Osteocyte (in vitro differentiated cells): ENCODE measurements at regions not wholly inside any gene's neighbourhood (a gene's known extent, or its start where the extent isn't known, plus 50 kb on each side); places are given as distances from the start of the nearest gene placed in this dataset.
A peak's percentile ranks its signal among the peaks of the same experiment; 100 is the strongest.

Experiments used
- DNase-seq: peaks from one replicate; pipeline ENCODE4 v3.0.0; 2021; ENCODE audit warnings: mixed read lengths; ENCODE audit not compliant: unreplicated experiment; ENCODE audit errors: extremely low spot score
- H3K27ac Mint-ChIP-seq: one replicate; pipeline ENCODE4 v1.8.0; 2021; ENCODE audit warnings: mild to moderate bottlenecking, mixed read lengths; ENCODE audit not compliant: unreplicated experiment
- H3K27me3 Mint-ChIP-seq: one replicate; pipeline ENCODE4 v1.8.0; 2021; ENCODE audit warnings: mixed read lengths; ENCODE audit not compliant: unreplicated experiment
- H3K36me3 Mint-ChIP-seq: one replicate; pipeline ENCODE4 v1.8.0; 2021; ENCODE audit warnings: mixed read lengths; ENCODE audit not compliant: unreplicated experiment
- H3K4me1 Mint-ChIP-seq: one replicate; pipeline ENCODE4 v1.8.0; 2021; ENCODE audit warnings: mixed read lengths; ENCODE audit not compliant: unreplicated experiment
- H3K4me3 Mint-ChIP-seq: one replicate; pipeline ENCODE4 v1.8.0; 2021; ENCODE audit warnings: mild to moderate bottlenecking, moderate library complexity, mixed read lengths; ENCODE audit not compliant: unreplicated experiment
- H3K9me3 Mint-ChIP-seq: one replicate; pipeline ENCODE4 v1.8.0; 2021; ENCODE audit warnings: mixed read lengths; ENCODE audit not compliant: unreplicated experiment
- CTCF ChIP-seq: fragments of 200-600 bp; sonication (generic); IDR thresholded peaks from 2 replicates; pipeline ENCODE4 v1.5.0; 2021; ENCODE audit warnings: antibody characterized with exemption, mild to moderate bottlenecking, moderate library complexity

GRCh38 chr9:32251539-32251938, 132.9 kb upstream of the ACO1 start:
- H3K27ac Mint-ChIP-seq = no peak overlapping the region
- TF ChIP-seq CTCF = peak; percentile 75
- DNase-seq = no peak
- no peak overlapping the region for H3K4me3 Mint-ChIP-seq
- no peaks in the 10 kb centered on the region for H3K4me1 Mint-ChIP-seq
- peaks cover 9% of the 10 kb centered on the region for H3K27me3 Mint-ChIP-seq
- H3K36me3 Mint-ChIP-seq = no peaks in the 10 kb centered on the region
- no peaks in the 10 kb centered on the region for H3K9me3 Mint-ChIP-seq

GRCh38 chr9:32253731-32254130, 130.7 kb upstream of the ACO1 start:
- Mint-ChIP-seq H3K9me3 (no peaks in the 10 kb centered on the region), H3K4me1 (no peaks in the 10 kb centered on the region), H3K4me3 (no peak overlapping the region), H3K27ac (no peak overlapping the region), H3K27me3 (peaks cover 9% of the 10 kb centered on the region), H3K36me3 (no peaks in the 10 kb centered on the region)
- no peak for DNase-seq
- no peak for TF ChIP-seq CTCF

- no peak for DNase-seq
- Mint-ChIP-seq H3K4me3 (no peak overlapping the region), H3K9me3 (no peaks in the 10 kb centered on the region), H3K27ac (no peak overlapping the region), H3K27me3 (peaks cover 9% of the 10 kb centered on the region), H3K36me3 (no peaks in the 10 kb centered on the region), H3K4me1 (no peaks in the 10 kb centered on the region)
- no peak for TF ChIP-seq CTCF
These were observed 129.4 kb upstream of the ACO1 start for GRCh38 chr9:32255026-32255425.

GRCh38 chr9:32258482-32258881, 126.0 kb upstream of the ACO1 start:
- Mint-ChIP-seq H3K27ac (no peak overlapping the region), H3K4me3 (no peak overlapping the region), H3K4me1 (no peaks in the 10 kb centered on the region), H3K27me3 (no peaks in the 10 kb centered on the region), H3K9me3 (no peaks in the 10 kb centered on the region), H3K36me3 (no peaks in the 10 kb centered on the region)
- no peak for TF ChIP-seq CTCF
- no peak for DNase-seq

GRCh38 chr9:32260151-32260862, 124.1 kb upstream of the ACO1 start:
- H3K4me1 Mint-ChIP-seq = no peaks in the 10 kb centered on the region
- no peaks in the 10 kb centered on the region for H3K9me3 Mint-ChIP-seq
- H3K27ac Mint-ChIP-seq = no peak overlapping the region
- no peak overlapping the region for H3K4me3 Mint-ChIP-seq
- peaks cover 3% of the 10 kb centered on the region for H3K27me3 Mint-ChIP-seq
- no peak for TF ChIP-seq CTCF
- no peak for DNase-seq
- no peaks in the 10 kb centered on the region for H3K36me3 Mint-ChIP-seq
